ENCODE measurements at regions not wholly inside any gene's neighbourhood (a gene's known extent, or its start where the extent isn't known, plus 50 kb on each side); places are given as distances from the start of the nearest gene placed in this dataset.

DNA sequence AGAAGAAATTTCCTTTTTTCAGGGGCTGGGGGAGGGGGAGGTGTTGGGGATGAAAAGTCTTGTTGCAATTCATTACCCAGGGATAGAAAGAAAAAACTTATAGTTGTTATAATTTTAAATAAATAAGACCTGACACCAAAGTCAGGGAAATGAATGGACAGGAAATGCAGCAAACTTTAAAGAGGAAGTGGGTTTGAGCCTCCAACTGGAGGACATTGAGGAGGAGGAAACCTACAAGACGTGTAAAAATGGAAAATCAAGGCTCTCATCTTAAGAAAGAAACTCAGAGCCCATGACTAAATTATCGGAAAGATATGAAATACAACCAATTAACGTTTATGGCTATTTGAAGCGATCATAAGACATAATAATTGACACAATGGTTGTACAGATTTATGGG, 54.4 kb downstream of the NIBAN1 start:
- no peak for DNase-seq (ENCODE audit: low read depth)
- TF ChIP-seq, protein P1, sequence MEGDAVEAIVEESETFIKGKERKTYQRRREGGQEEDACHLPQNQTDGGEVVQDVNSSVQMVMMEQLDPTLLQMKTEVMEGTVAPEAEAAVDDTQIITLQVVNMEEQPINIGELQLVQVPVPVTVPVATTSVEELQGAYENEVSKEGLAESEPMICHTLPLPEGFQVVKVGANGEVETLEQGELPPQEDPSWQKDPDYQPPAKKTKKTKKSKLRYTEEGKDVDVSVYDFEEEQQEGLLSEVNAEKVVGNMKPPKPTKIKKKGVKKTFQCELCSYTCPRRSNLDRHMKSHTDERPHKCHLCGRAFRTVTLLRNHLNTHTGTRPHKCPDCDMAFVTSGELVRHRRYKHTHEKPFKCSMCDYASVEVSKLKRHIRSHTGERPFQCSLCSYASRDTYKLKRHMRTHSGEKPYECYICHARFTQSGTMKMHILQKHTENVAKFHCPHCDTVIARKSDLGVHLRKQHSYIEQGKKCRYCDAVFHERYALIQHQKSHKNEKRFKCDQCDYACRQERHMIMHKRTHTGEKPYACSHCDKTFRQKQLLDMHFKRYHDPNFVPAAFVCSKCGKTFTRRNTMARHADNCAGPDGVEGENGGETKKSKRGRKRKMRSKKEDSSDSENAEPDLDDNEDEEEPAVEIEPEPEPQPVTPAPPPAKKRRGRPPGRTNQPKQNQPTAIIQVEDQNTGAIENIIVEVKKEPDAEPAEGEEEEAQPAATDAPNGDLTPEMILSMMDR (conservative IDR thresholded peaks at IDR 0.05; ENCODE audit: low read depth, low read length), result no peak
- no peak overlapping the region for H3K4me3 ChIP-seq (ENCODE audit: low read depth, low read length)

DNA sequence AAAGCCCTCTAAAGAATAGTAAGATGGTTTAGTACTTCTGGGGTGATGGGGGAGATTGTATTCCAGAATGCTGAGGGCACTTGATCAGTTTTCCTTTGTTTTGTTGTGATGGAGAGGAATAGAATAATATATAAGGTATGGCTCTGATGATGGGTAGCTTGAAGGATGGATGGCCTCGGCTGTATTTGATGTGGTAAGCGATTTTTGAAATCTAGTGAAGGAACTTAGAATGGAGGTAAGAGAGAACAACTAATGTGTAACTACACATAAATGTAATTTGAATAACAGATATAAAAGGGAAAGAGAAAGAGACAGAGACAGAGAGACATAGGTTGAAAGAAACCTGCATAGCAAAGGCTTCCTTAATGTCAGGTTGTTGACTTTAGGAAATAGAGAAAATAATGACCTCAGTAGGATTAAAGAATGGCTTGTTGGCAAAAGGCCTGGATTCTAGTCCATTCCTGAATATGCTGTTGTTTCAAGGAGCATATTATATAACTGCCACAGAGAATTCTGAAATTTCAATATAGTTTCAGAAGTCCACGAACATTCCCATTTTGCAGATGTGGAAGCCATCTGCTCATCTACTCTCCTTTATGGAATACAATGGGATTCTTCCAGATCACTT, 58.7 kb downstream of the NIBAN1 start:
- TF ChIP-seq, protein P1 (conservative IDR thresholded peaks at IDR 0.05; ENCODE audit: low read depth, low read length), result no peak
- H3K4me3 ChIP-seq (ENCODE audit: low read depth, low read length), result no peak overlapping the region
- DNase-seq (ENCODE audit: low read depth), result no peak

DNA sequence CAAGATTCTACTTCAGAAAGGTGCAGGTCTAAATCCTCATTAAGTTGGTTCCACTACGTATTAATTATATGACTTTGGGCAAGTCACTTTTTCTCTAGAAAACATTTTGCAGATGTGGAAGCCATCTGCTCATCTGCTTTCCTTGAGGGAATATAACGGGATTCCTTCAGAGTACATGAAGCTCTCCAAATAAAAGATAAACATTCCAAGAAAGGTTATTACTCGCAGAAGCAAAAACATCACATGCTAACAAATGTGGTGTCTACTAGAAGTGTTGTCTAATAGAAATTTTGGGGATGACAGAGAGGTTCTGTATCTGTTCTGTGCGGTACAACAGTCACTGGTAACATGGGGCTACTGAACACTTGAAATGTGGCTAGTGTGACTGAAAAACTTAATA, 60.2 kb downstream of the NIBAN1 start:
- TF ChIP-seq, protein P1 (conservative IDR thresholded peaks at IDR 0.05; ENCODE audit: low read depth, low read length), result no peak

DNA sequence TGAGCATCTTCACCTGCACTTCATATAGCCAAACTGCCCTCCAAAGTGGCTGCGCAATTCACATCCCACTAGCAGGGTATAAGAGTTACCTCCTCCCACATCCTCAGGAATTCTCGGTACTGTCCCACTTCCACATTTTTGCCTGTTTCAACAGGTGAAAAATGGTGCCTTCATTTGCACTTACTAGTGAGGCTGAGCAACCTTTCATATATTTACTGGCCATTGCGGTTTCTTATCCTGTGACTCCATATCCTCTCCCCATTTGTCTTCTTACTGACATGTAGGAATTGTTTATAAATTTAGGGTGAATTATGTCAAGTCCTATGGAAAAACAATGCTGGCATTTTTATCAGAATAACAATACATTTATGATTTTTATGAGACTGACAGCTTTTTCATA, 61.9 kb downstream of the NIBAN1 start:
- no peak for DNase-seq (ENCODE audit: low read depth)
- TF ChIP-seq, protein P1 (conservative IDR thresholded peaks at IDR 0.05; ENCODE audit: low read depth, low read length), result no peak
- H3K4me3 ChIP-seq (ENCODE audit: low read depth, low read length), result no peak overlapping the region

More for the DNA sequence above, 60.2 kb downstream of the NIBAN1 start:
- DNase-seq (ENCODE audit: low read depth), result no peak
- H3K4me3 ChIP-seq (ENCODE audit: low read depth, low read length), result no peak overlapping the region

DNA sequence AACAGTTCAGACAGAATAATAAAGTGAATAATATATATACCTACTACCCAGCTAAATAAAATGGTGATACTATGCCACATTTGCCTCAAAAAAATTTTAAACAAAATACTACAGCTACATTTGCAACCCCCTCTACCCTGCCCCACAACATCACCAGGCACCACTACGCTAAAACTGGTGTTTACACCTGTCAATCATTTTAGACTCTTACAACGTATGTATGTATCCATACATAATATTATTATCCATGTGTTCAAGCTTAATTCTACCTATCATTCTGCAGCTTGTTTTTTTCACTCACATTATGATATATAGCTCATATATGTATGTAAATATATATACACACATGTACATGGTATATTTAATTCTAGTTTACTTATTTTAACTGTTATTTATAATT, 62.5 kb downstream of the NIBAN1 start:
- DNase-seq (ENCODE audit: low read depth), result no peak
- H3K4me3 ChIP-seq (ENCODE audit: low read depth, low read length), result no peak overlapping the region
- TF ChIP-seq, protein P1 (conservative IDR thresholded peaks at IDR 0.05; ENCODE audit: low read depth, low read length), result no peak

DNA sequence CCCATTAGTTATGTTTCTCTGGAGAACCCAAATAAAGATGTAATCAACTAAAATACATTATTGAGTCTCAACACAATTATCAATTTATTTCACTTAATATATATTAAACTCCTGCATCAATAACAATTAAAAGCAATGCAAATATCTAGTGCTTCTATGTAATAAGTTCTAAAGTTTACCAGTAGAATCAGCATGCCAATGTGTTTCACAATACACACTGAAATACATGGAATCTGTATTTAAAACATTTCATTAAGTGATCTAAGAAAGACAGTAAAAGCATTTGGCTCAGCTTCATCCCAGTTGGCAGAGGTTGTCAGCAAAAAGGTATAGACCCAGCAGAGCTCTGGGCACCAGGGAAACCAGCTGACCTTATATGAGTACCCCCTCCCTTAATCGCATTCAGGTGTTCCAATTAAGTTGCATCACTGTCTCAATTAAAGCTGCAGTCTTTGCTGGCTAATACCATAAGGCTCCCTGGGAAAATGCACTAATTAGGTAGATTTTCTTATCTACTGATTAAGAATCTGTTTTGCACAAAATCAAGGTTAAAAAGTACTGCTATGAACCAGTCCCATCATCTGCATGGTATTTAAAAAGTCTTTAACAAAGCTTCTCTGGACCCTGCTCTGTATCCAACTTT, 63.1 kb downstream of the NIBAN1 start:
- H3K4me3 ChIP-seq (ENCODE audit: low read depth, low read length), result no peak overlapping the region
- no peak for DNase-seq (ENCODE audit: low read depth)
- TF ChIP-seq, protein P1 (conservative IDR thresholded peaks at IDR 0.05; ENCODE audit: low read depth, low read length), result no peak

DNA sequence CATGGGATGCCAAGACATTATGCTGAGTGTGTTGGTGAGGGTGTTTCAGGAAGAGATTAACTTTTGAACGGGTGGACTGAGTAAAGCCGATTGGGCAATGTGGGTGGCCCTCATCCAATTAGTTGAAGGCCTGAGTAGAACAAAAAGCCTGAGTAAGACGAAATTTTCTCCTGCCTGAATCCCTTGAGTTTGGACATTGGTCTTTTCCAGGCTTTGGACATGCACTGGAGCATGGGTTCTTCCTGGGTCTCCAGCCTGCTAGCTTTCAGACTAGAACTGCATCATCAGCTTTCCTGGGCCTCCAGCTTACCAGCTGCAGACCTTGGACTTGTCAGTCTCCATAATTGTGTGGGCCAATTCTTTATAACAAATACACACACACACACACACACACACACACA, 63.6 kb downstream of the NIBAN1 start:
- no peak overlapping the region for H3K4me3 ChIP-seq (ENCODE audit: low read depth, low read length)
- peak; percentile 31 for DNase-seq (ENCODE audit: low read depth)
- TF ChIP-seq, protein P1 (conservative IDR thresholded peaks at IDR 0.05; ENCODE audit: low read depth, low read length), result no peak
